Activated CD4-positive, alpha-beta T cell treated with anti-CD3 and anti-CD28 coated beads, Interleukin-2, Interleukin-6, amounts not matched to agents 100 ng/mL and 50 ng/mL, durations not matched to agents 16 hours and 8 hours (primary cell): ENCODE measurements at regions not wholly inside any gene's neighbourhood (a gene's known extent, or its start where the extent isn't known, plus 50 kb on each side); places are given as distances from the start of the nearest gene placed in this dataset.
"Not testable (repeated sequence)": the region's sequence is repeated elsewhere in the genome, so short reads cannot be mapped to it uniquely, and the experiment has no call there.

ENCODE experiments used
- DNase-seq: peaks from one replicate; pipeline ENCODE4 v3.0.0-alpha.2; 2020

- DNase-seq = no peak
Observed at GRCh38 chr5:159504106-159504856, 174.0 kb upstream of the IL12B start.

GRCh38 chr5:159504857-159505304 is 174.6 kb upstream of the IL12B start:
- no peak for DNase-seq

- DNase-seq = no peak
Observed at GRCh38 chr5:159507055-159507454, 176.8 kb upstream of the IL12B start.

GRCh38 chr5:159507661-159508060 is 177.4 kb upstream of the IL12B start:
- DNase-seq = no peak

GRCh38 chr5:159508344-159508743 is 178.1 kb upstream of the IL12B start:
- DNase-seq = no peak

GRCh38 chr5:159509002-159509660 is 178.8 kb upstream of the IL12B start:
- no peak for DNase-seq

GRCh38 chr5:159510282-159510681 is 180.0 kb upstream of the IL12B start:
- DNase-seq = no peak

GRCh38 chr5:159511570-159511969 is 181.3 kb upstream of the IL12B start:
- no peak for DNase-seq

- DNase-seq = no peak
Observed at GRCh38 chr5:159512064-159512463, 181.8 kb upstream of the IL12B start.

- no peak for DNase-seq
Observed at GRCh38 chr5:159514229-159514810, 184.0 kb upstream of the IL12B start.

GRCh38 chr5:159515197-159515596 is 184.9 kb upstream of the IL12B start:
- DNase-seq = no peak

GRCh38 chr5:159515909-159516415 is 185.7 kb upstream of the IL12B start:
- peak; percentile 87 for DNase-seq

GRCh38 chr5:159518371-159518770 is 188.1 kb upstream of the IL12B start:
- no peak for DNase-seq

GRCh38 chr5:159519365-159519764 is 189.1 kb upstream of the IL12B start:
- DNase-seq = no peak

- DNase-seq = no peak
Observed at GRCh38 chr5:159522841-159523240, 192.6 kb upstream of the IL12B start.

GRCh38 chr5:159524279-159524678 is 194.0 kb upstream of the IL12B start:
- DNase-seq = not testable (repeated sequence)

GRCh38 chr5:159525117-159525516 is 194.8 kb upstream of the IL12B start:
- no peak for DNase-seq

GRCh38 chr5:159527546-159528254 is 197.4 kb upstream of the IL12B start:
- no peak for DNase-seq

- no peak for DNase-seq
Observed at GRCh38 chr5:159531554-159532105, 201.3 kb upstream of the IL12B start.

GRCh38 chr5:159533197-159533596 is 202.9 kb upstream of the IL12B start:
- DNase-seq = no peak

GRCh38 chr5:159536166-159536565 is 205.9 kb upstream of the IL12B start:
- DNase-seq = no peak

GRCh38 chr5:159536646-159537045 is 206.4 kb upstream of the IL12B start:
- no peak for DNase-seq

- DNase-seq = no peak
Observed at GRCh38 chr5:159539678-159540077, 209.4 kb upstream of the IL12B start.
